ENCODE measurements at regions not wholly inside any gene's neighbourhood (a gene's known extent, or its start where the extent isn't known, plus 50 kb on each side); places are given as distances from the start of the nearest gene placed in this dataset.
"Not testable (repeated sequence)": the region's sequence is repeated elsewhere in the genome, so short reads cannot be mapped to it uniquely, and the experiment has no call there.

DNA sequence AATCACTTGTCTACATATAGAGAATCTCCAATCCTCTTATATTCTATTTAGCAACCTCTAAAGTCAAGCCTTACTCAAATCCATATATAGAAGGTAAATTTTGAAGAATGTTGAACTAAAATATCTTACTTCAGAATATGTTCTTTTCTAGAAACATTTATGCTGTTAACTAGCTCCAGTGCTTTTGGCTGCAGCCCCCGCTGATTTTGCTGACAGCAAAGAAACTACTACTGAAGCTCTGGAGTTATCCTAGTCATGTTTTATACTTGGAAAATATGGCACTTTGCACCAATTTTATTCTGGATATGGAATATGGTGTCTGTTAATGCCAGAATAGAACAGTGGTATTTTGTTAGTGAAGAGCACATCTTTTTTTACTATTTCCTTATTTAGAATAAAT lies 212.4 kb upstream of the FSIP2 start:
- DNase-seq, result no peak

DNA sequence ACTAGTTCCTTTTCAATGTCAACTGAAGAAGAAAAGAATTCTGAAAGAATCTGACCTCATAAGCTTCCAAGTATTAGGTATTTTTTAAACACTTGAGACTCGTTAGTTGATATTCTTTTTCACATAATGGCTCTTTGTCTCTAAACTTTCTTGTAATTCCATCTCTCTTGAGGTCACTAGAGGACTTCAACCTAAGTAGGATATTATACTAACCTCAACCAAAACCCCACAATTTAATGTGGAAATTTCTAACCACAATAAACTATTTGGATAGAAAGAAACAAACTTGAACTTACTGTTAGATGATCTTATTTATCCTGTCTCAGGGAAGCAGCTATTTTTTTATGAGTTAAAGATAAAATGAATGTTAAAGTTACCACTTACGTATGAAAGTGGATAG lies 206.9 kb upstream of the FSIP2 start:
- no peak for DNase-seq

DNA sequence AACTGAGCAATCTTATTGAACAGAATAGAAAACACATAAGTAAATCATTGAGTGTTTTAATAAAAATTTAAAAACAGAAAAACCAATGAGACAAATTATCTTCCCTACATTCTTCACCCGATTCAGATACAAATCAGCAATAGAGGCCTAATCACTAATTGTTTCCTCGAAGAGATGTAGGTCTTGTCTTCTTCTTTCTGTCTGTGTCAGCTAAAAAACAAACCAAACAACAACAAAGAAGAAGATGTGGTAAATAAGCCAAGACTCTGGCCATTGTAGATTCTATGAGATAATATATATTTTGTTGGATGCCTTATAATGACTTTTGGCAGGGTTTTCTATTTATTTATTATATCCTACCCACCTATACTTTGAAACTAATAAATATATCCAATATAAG lies 200.9 kb upstream of the FSIP2 start:
- DNase-seq, result no peak

DNA sequence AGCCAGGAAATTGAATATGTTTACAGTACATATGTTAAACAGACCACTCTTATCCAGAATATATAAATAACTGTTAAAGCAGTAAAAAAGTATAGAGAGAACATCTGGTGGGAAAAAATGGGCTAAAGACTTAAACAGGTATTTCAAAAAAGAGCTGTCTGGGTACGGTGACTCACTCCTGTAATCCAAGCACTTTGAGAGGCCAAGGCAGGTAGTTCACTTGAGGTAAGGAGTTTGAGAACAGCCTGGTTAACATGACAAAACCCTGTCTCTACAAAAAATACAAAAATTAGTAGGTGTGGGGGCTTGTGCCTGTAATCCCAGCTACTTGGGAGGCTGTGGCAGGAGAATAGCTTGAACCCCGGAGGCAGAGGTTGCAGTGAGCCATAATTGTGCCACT lies 171.4 kb upstream of the FSIP2 start:
- no peak for DNase-seq

DNA sequence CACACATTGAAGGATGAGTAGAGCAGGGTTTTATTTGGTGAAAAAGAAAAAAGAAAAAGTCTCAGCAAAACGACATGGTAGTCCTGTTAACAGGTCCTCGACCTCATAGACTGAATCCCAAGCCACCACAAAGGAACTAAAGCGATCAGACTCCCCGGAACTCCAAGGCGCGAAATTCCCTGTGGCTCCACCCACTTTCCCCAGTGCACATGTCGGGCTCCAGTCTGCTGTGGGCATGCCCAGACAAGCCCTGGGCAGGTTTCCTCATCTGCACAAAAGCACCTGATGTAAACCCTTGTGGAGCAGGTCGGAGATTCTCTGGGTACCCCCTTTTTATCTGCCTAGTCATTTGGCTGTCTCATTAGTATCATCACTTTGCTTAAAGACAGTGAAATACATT lies 170.7 kb upstream of the FSIP2 start:
- DNase-seq, result no peak

DNA sequence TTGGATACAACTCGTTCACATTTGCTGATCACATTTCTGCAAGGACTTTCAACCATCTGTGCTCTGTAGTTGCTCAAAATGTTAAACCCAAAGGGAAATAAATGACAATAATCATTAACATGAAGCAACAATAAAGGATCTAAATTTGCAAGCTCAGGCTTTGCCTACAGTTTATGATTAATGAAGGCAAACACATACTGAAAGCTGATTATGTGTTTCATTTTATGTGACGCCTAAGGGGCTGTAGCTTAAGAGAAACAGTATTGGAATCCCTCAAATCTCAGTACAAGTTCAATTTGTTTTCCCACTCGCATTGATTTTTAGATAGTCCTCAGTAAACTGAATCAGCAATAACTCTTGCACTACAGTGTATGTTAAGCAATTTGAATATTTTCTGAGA lies 160.3 kb upstream of the FSIP2 start:
- no peak for DNase-seq

DNA sequence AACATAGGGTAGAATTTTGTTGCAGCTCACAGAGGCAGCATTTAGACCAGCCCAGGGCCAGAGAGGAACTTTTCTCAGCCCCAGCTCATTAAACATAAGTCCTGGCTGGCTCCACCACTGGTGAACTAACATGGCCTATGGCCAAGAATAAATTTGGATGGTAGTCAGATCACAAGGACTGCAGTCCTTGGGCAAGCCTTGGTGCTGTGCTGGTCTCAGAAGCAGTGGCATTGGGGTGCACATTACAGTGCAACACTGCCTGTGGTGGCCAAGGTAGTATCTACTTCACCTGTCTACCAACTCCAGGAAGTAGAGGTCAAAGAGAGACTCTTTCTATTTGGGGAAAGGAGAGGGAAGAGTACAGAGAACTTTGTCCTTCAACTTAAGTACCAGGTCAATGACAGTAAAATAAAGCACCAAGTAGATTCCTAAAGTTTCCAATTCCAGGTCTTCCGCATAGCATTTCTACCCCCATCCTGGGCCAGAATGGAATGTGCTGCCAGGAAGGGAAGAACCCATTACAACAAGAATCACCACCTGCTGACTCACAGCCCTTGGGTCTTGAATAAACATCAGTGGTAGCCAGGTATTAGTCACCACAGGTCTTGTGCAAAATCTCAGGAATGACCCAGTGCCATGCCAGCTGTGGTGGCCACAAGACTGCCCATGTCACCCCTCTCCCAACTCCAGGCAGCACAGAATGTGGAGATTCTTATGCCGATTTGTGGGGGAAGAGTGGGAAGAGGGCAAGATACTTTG lies 155.4 kb upstream of the FSIP2 start:
- no peak for DNase-seq

DNA sequence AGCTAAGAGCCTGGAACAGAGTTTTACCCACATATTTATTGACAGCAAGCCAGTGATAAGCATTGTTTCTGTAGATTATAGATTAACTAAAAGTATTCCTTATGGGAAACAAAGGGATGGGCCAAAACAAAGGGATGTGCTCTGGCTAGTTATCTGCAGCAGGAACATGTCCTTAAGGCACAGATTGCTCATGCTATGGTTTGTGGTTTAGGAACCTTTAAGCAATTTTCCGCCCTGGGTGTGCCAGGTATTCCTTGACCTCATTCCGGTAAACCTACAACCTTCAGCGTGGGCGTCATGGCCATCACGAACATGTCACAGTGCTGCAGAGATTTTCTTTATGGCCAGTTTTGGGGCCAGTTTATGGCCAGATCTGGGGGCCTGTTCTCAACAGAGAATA lies 153.4 kb upstream of the FSIP2 start:
- DNase-seq, result not testable (repeated sequence)

DNA sequence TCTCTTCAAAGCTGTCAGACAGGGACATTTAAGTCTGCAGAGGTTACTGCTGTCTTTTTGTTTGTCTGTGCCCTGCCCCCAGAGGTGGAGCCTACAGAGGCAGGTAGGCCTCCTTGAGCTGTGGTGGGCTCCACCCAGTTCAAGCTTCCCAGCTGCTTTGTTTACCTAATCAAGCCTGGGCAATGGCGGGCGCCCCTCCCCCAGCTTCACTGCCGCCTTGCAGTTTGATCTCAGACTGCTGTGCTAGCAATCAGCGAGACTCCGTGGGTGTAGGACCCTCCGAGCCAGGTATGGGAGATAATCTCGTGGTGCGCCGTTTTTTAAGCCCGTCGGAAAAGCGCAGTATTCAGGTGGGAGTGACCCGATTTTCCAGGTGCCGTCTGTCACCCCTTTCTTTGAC lies 147.3 kb upstream of the FSIP2 start:
- DNase-seq, result not testable (repeated sequence)

DNA sequence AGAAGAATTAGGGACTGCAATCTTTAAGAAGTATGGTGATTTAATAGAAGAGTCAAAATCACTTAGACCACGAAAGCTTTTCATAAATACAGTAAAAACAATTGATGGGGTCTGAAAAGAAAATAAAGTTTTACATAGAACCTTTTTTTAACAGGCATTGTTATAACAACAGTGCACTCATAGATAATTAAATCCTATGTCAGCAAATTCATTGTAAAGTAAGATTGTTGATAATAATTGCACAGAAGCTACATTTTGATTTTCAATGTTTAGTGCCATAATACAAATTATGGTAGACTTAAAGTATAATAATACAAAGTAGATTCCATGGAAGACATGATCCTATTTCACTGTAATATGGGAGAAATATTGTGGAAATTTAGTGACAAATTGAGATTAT lies 130.7 kb upstream of the FSIP2 start:
- DNase-seq, result no peak

DNA sequence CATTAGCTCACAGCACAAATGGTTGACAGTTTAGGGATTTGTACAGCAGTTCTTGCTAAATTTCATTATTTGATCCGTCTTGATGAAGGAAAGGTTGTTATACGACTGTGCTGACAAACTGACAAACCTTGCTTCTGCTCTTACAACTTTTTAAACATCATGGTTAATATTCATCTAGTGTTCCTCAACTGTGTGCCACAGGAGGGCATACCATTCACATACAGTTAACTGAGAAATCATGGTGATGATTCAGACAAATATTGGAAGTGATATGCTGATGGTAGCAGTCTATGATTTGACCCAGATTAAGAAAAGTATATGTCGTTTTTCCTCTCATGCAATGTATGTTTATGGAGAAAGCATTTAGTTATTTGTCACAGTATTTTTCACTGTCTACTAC lies 129.8 kb upstream of the FSIP2 start:
- no peak for DNase-seq

DNA sequence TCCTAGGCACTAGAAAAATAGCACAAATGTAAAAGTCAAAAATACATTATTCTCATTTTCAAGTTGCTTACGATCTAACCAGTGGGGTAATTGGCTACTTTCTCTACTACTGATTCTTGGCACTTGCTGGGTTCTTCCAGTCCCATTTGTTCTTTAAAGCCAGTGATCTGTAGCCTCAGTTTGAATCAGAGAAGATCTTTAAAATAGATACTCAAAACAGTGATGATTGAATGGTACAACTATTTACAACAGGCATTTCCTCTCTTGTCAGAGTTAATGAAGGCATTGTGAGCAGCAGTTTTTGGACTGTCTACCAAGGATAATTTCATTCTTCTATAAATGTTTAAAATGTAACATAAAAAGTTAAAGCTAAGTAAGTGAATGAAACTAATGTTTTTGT lies 128.3 kb upstream of the FSIP2 start:
- no peak for DNase-seq

DNA sequence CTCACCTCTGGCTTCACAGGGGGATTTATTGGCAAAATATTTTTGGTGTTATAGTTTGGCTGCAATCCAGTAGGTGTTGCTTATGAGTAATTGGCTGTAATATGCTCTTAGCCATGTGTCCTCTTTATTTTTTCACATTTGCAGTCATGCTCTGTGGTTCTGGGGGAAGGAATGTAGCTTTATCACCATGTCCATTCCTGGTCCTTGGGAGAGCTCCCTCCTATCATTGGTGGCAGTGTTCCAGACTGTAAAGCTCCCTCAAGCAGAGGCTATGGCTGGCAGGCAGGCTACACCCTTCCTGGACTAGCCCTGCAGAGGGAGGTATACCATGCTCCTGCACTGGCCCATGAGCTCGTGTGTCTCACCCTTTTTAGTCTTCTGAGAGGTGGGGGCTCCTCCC lies 120.0 kb upstream of the FSIP2 start:
- no peak for DNase-seq

DNA sequence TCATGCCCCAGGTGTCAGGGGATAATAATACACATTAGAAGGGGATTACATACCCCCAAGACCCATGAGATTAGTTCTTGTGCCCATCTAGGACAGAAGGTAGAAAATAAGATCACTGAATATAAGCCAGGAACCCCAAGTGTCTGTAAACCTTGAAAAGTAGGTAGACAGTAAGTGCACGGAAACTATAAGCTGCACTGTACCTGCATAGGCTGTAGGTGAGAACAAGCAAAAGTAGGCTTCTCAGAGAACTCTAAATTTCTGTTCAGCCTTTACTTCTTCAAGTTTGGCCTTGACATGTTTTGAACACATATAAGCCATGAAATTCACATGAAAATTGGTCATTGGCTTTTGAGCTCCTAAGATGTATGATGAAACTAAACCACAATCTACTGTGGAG lies 113.0 kb upstream of the FSIP2 start:
- DNase-seq, result no peak

DNA sequence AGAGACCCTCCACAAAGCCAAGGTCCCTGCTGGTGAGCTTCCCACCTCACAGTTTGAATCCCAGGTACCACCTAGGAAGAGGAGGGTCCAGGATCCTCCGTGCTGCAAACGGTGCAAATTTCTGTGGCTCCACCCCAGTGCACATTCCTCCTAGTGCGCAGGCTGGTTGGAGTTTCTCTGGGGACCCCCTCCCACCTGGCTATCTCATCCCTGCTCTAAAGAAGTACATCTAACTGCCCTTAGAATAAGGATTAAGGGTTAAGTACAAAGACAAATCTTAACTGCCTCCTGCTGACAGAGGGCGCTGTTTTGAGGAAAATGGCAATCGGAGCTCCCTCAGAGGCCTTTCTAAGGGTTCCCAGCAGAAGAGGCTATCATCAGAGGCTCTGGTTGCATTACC lies 109.6 kb upstream of the FSIP2 start:
- DNase-seq, result peak in 1 of 3 donors; percentile 0

DNA sequence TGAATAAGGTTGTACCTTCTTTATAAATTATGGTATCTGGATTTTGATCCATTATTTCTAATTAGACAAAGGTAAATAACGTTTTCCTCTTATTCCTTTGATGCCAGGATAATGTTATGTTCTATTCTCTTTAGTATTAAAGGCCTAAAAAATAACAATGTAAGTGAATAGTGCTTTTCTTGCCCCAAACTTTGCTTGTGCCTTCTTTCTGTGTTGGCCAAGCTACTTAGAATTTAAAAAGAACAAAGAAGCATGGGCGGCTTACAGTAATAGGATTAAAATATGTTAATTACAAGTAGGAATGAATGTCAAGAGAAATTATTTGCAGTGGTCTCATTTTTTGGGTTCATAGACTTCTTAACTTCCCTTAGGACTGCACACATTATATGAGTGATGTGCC lies 105.0 kb upstream of the FSIP2 start:
- no peak for DNase-seq

DNA sequence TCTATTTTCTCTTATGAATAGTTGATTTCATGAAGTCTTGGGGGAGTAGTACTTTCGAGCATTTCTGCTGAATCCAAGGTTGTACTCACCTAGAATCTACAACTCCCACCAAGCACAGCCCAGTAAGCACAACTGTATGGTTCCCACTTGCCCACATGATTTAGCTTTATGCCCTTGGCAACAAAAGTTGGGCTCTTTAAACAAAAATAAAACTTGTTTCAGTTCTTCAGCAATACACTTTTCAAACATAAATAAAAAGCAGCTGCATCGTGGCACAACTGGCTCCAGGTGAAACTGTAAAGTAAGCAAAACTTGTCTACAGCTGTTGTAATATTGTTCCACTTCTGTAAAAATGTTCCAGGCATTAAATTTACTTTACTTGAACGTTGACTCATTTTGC lies 99.8 kb upstream of the FSIP2 start:
- no peak for DNase-seq

DNA sequence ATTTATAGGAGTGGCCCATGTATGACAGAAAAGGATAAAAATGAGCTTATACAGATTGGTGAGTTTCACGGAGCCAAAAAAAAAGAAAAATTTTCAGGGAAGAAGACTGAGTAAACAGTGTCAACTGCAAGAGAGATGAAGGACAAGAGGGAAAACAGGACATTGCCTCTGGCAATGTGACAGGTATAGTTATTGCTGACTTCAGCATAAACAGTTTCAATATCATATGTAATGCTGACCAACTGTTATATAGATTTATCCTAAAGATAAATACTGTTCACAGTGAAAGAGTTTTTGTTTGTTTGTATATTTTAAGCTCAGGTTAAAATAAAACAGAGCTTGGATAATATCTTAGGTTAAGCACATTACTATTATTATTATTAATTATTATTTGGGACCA lies 98.0 kb upstream of the FSIP2 start:
- no peak for DNase-seq

DNA sequence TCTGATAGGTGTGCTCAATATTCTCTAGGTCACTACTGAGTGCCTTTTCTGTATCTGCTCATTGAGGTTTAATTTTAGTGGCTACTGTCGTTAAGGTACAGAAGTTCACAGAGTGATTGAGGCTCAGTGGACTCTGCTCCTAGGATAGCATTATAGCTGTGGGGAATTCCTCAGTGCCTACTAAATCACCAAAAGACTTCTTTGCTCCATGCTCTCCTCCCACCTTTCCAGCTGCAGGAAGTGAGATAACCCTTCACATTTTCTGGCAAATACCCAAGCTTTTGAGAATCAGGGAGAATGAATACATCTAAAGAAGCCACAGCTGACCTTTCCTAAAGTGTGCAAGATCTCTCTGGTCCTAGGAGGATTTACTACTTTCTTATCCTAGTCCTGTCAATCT lies 95.2 kb upstream of the FSIP2 start:
- DNase-seq, result no peak

DNA sequence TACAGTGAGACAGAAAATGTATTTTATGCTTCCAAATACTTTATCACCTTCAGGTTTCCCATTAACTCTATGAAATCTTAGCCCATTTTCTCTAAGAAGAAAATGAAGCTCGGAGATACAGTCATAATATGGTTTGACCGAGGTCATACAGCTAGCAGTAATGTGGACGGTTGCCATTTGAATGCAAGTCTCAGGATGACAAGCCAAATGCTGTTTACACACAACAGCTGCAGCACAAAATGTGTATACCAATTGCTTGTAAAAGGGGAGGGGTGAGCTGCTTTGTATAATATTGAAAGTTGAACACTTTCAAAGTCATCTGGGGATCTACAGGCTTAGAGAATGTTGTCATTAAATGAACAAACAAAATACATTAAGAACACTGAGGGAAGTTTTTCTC lies 93.8 kb upstream of the FSIP2 start:
- no peak for DNase-seq

DNA sequence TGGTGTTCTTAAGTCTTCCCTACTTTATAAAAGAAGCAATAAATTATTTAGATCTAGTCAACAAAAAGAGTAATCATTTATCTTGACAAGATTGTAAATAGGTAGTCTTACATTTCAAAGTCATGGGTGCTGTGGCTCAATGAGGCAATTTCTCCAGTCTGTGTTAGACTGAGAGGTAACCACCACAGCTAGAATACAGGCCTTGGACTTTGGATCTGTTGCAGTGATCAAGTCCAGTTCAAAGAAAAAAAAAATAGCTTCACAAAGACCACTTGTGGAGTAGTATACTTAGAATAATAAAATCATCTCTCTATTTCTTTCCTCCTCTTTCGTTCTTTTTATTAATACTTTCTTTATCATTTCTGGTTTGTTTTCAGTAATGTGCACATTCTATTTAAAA lies 93.1 kb upstream of the FSIP2 start:
- DNase-seq, result no peak

DNA sequence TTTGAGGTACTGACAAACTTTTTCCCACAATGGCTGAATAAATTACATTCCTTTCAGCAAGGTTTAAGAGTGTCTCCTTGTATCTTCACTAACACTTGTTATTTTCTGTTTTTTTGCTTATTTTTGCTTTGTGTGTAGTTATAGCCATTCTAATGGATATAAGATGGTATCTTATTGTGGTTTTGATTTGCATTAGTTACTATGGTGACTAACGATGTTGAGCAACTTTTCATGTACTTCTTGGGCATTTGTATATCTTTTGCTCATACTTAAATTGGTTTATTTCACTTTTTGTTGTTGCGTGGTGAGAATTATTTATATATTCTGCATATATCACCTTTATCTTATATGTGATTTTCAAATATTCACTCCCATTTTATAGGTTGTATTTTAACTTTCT lies 79.9 kb upstream of the FSIP2 start:
- no peak for DNase-seq

DNA sequence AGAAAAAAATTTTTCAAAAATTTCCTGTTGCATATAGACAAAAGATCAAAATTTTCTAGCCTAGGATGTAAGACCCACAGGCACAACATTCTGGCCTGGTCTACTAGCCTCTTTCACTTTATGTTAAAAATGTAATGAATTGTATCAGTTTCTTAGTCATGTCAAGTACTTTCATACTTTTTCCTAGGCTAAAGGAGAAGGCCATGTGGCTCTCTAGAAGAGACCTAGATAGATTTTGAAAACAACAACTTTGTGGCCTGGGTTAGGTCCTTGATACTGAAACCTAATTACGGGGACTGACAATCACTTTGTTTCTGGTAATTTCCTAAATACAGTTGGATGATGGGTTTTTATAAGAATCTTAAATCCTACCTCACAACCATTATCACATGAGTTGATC lies 74.8 kb upstream of the FSIP2 start:
- DNase-seq, result no peak

DNA sequence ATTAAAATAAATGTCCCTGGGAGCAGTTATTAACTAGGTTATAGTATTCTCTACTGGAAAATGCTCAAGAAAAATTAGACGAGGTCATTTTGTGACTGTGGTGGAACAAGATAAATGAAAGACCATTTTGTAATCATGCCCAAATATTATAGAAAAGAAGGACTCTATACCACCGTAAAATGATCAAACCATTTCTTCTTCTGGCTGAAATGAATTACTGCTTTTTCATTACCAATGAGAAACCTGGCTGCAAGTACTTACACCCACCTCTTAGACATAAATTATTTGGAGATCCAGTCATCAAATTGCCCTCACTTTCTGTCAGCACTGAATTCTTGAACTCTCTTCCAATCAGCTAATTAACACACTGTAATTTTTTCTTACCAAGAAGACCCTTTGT lies 74.2 kb upstream of the FSIP2 start:
- no peak for DNase-seq

DNA sequence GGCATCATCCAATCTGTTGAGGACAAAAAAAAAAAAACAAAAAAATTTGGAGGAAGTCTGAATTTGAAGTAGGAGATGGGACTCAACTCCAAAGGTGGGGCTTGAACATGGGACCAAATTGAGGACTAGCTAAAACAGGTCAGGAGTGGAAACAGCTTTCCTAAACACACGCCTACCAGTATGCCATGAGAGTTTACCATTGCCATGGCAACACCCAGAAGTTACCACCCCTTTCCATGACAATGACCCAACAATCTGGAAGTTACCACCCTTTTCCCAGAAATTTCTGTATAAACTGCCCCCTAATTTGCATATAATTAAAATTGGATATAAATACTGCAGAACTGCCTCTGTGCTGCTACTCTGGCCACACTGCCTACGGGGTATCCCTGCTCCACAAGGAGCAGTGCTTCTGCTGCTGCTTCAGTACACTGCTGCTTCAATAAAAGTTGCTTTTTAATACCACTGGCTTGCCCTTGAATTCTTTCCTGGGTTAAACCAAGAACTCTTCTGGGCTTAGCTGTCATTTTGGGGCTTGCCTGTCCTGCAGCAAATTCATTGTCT lies 73.3 kb upstream of the FSIP2 start:
- DNase-seq, result no peak
